Stomach (tissue), 4 donors: ENCODE measurements at regions not wholly inside any gene's neighbourhood (a gene's known extent, or its start where the extent isn't known, plus 50 kb on each side); places are given as distances from the start of the nearest gene placed in this dataset.

Experiments
- POLR2AphosphoS5 ChIP-seq, 3 donors: sonication (generic); formaldehyde crosslinking; IDR thresholded peaks; one replicate each; pipeline ENCODE4 v1.6.1; 2016; ENCODE audit warnings: antibody characterized with exemption in 3 of 3
- TF ChIP-seq, protein P1 (sequence below), 7 experiments: fragments of 450-650 bp in 4 of 7; fragments of 200-600 bp in 3 of 7; sonication (generic) in 3 of 7; IDR thresholded peaks; one replicate each; pipeline ENCODE4 v1.5.1; 2016 to 2019; ENCODE audit warnings: antibody characterized with exemption in 7 of 7, control low read depth in 2 of 7, mild to moderate bottlenecking in 1 of 7

DNA sequence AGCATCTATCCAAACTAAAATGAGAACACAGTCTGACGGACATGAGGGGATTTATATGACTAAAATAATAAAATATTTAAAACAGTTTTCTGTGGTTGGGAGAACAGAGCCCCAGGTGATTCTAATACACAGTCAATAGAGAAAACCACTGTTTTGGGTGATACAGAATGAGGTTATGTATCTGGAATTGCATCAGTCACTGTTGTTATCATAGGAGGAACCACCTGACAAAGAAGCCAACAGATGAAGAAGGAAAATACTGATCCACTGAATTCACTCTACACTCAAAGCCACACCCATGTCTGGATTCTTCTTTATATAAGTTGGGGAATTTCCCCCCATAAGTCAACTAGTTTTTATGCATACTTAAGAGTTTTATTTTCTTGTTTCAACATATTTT, 799.0 kb downstream of the TLR4 start:
- TF ChIP-seq, protein P1, sequence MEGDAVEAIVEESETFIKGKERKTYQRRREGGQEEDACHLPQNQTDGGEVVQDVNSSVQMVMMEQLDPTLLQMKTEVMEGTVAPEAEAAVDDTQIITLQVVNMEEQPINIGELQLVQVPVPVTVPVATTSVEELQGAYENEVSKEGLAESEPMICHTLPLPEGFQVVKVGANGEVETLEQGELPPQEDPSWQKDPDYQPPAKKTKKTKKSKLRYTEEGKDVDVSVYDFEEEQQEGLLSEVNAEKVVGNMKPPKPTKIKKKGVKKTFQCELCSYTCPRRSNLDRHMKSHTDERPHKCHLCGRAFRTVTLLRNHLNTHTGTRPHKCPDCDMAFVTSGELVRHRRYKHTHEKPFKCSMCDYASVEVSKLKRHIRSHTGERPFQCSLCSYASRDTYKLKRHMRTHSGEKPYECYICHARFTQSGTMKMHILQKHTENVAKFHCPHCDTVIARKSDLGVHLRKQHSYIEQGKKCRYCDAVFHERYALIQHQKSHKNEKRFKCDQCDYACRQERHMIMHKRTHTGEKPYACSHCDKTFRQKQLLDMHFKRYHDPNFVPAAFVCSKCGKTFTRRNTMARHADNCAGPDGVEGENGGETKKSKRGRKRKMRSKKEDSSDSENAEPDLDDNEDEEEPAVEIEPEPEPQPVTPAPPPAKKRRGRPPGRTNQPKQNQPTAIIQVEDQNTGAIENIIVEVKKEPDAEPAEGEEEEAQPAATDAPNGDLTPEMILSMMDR (IDR thresholded peaks at IDR 0.05): no peak
- TF ChIP-seq POLR2AphosphoS5 (IDR thresholded peaks at IDR 0.05): no peak
